ENCODE measurements at regions not wholly inside any gene's neighbourhood (a gene's known extent, or its start where the extent isn't known, plus 50 kb on each side); places are given as distances from the start of the nearest gene placed in this dataset.
"Not testable (repeated sequence)": the region's sequence is repeated elsewhere in the genome, so short reads cannot be mapped to it uniquely, and the experiment has no call there.

DNA sequence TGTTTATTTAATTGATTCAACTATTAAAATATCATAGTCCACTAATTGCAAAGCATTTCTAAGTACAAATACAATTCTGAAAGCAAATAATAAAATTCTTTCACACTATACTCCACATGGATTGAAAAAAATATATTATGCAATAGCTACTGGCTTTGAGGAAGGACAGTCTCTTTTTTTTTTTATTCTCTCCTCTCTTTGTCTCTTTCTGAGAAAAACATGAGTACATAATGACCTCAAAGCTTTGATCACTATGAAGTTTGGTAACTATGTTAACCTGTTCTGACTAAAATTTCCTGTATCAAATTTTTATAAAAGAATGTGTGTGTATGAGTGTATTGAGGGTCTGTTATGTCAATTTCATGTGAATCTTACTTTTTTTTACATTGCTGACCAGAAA, 96.2 kb downstream of the RGS2 start:
- intact Hi-C loops (cut with DNase I): no loop called here
- no peaks in the 10 kb centered on the region for H3K4me1 ChIP-seq (ENCODE audit: control insufficient read depth in 2 of 3, insufficient read depth in 2 of 3, low read depth in 1 of 3, low read length in 3 of 3)
- no peak for TF ChIP-seq CTCF (IDR thresholded peaks at IDR 0.05; ENCODE audit: borderline replicate concordance, extremely low read depth, insufficient read depth)
- no peak overlapping the region for H3K27ac ChIP-seq (ENCODE audit: low read depth in 2 of 2, low read length in 2 of 2)
- H3K9me3 ChIP-seq (ENCODE audit: control insufficient read depth in 2 of 3, insufficient read depth in 1 of 3, low read length in 3 of 3): no peaks in the 10 kb centered on the region
- DNase-seq (no peak), FAIRE-seq (no peak)
- no peaks in the 10 kb centered on the region for H3K27me3 ChIP-seq (ENCODE audit: control insufficient read depth, insufficient read depth, low read length)
- no peak overlapping the region for H3K4me3 ChIP-seq (ENCODE audit: low read length in 3 of 3)
- no peak overlapping the region for H3K9ac ChIP-seq (ENCODE audit: low read length in 3 of 3)
- H3K36me3 ChIP-seq (ENCODE audit: control insufficient read depth in 2 of 3, insufficient read depth in 3 of 3, low read length in 3 of 3): no peaks in the 10 kb centered on the region

DNA sequence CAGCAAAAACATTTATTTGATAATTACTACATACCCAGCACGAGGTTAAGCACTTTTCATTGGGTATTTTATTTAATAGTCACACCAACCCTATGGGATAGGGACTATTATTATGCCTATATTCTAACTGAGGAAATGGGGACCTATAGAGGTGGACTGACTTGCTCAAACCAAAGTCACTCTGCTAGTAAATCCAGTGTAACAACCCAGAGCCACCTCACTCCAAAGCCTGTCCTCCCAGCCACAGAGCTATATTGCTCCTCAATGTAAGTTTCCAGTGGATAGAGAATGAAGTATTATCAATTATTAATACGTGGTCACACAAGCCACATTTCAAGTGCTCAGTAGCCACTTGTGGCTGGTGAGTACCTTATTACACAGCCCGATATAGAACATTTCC, 97.5 kb downstream of the RGS2 start:
- H3K9ac ChIP-seq (ENCODE audit: low read length in 3 of 3): no peak overlapping the region
- H3K36me3 ChIP-seq (ENCODE audit: control insufficient read depth in 2 of 3, insufficient read depth in 3 of 3, low read length in 3 of 3): no peaks in the 10 kb centered on the region
- H3K27ac ChIP-seq (ENCODE audit: low read depth in 2 of 2, low read length in 2 of 2): no peak overlapping the region
- no peak for DNase-seq
- TF ChIP-seq CTCF (IDR thresholded peaks at IDR 0.05; ENCODE audit: borderline replicate concordance, extremely low read depth, insufficient read depth): no peak
- no peaks in the 10 kb centered on the region for H3K27me3 ChIP-seq (ENCODE audit: control insufficient read depth, insufficient read depth, low read length)
- H3K9me3 ChIP-seq (ENCODE audit: control insufficient read depth in 2 of 3, insufficient read depth in 1 of 3, low read length in 3 of 3): no peaks in the 10 kb centered on the region
- no peak overlapping the region for H3K4me3 ChIP-seq (ENCODE audit: low read length in 3 of 3)
- no peaks in the 10 kb centered on the region for H3K4me1 ChIP-seq (ENCODE audit: control insufficient read depth in 2 of 3, insufficient read depth in 2 of 3, low read depth in 1 of 3, low read length in 3 of 3)
- no peak for FAIRE-seq
- intact Hi-C loops (cut with DNase I): no loop called here

- no peak overlapping the region for H3K9ac ChIP-seq (ENCODE audit: low read length in 3 of 3)
- FAIRE-seq: no peak
- no peak overlapping the region for H3K4me3 ChIP-seq (ENCODE audit: low read length in 3 of 3)
- H3K9me3 ChIP-seq (ENCODE audit: control insufficient read depth in 2 of 3, insufficient read depth in 1 of 3, low read length in 3 of 3): no peaks in the 10 kb centered on the region
- no peak for TF ChIP-seq CTCF (IDR thresholded peaks at IDR 0.05; ENCODE audit: borderline replicate concordance, extremely low read depth, insufficient read depth)
- no peaks in the 10 kb centered on the region for H3K4me1 ChIP-seq (ENCODE audit: control insufficient read depth in 2 of 3, insufficient read depth in 2 of 3, low read depth in 1 of 3, low read length in 3 of 3)
- intact Hi-C loops (cut with DNase I): no loop called here
- no peak overlapping the region for H3K27ac ChIP-seq (ENCODE audit: low read depth in 2 of 2, low read length in 2 of 2)
- no peaks in the 10 kb centered on the region for H3K36me3 ChIP-seq (ENCODE audit: control insufficient read depth in 2 of 3, insufficient read depth in 3 of 3, low read length in 3 of 3)
- no peak for DNase-seq
- H3K27me3 ChIP-seq (ENCODE audit: control insufficient read depth, insufficient read depth, low read length): no peaks in the 10 kb centered on the region
Observed at GRCh38 chr1:192907545-192908243, 98.9 kb downstream of the RGS2 start.

DNA sequence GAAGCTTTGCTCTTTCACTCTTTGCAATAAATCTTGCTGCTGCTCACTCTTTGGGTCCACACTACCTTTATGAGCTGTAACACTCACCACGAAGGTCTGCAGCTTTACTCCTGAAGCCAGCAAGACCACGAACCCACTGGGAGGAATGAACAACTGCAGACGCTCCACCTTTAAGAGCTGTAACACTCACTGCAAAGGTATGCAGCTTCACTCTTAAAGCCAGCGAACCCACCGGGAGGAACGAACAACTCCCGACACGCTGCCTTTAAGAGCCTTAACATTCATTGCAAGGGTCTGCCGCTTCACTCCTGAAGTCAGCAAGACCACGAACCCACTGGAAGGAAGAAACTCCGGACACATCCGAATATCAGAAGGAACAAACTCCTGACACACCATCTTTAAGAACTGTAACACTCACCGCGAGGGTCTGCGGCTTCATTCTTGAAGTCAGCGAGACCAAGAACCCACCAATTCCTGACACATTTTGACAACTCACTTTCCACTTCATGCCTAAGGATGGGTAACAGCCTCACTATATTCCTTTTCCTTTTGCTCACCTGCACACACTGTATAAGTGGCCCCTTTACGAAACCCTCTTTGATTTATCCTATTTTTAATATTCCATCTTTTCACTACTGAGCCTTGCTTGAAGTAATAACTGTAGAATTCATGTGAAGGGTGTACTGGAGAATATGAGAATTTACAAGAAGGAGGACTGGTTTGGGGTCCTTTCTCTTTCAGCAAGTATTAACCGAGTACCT, 103.2 kb downstream of the RGS2 start:
- H3K9me3 ChIP-seq (ENCODE audit: control insufficient read depth in 2 of 3, insufficient read depth in 1 of 3, low read length in 3 of 3); H3K4me1 ChIP-seq (ENCODE audit: control insufficient read depth in 2 of 3, insufficient read depth in 2 of 3, low read depth in 1 of 3, low read length in 3 of 3); DNase-seq; H3K4me3 ChIP-seq (ENCODE audit: low read length in 3 of 3); H3K27me3 ChIP-seq (ENCODE audit: control insufficient read depth, insufficient read depth, low read length); H3K9ac ChIP-seq (ENCODE audit: low read length in 3 of 3); intact Hi-C loops (cut with DNase I); H3K27ac ChIP-seq (ENCODE audit: low read depth in 2 of 2, low read length in 2 of 2); H3K36me3 ChIP-seq (ENCODE audit: control insufficient read depth in 2 of 3, insufficient read depth in 3 of 3, low read length in 3 of 3); FAIRE-seq: not testable (repeated sequence)

Data from kidney (tissue), 13 donors.